Type B pancreatic cell (in vitro differentiated cells): ENCODE measurements at regions not wholly inside any gene's neighbourhood (a gene's known extent, or its start where the extent isn't known, plus 50 kb on each side); places are given as distances from the start of the nearest gene placed in this dataset.

ENCODE experiments used
- DNase-seq: peaks from one replicate; pipeline ENCODE4 v3.0.0; 2021; ENCODE audit warnings: mixed read lengths; ENCODE audit not compliant: unreplicated experiment; ENCODE audit errors: extremely low spot score
- H3K27ac Mint-ChIP-seq: 2 replicates; pipeline ENCODE4 v1.8.0; 2021; ENCODE audit warnings: mild to moderate bottlenecking, mixed read lengths
- H3K27me3 Mint-ChIP-seq: 2 replicates; pipeline ENCODE4 v1.8.0; 2021; ENCODE audit warnings: mixed read lengths
- H3K36me3 Mint-ChIP-seq: 2 replicates; pipeline ENCODE4 v1.8.0; 2021; ENCODE audit warnings: mixed read lengths
- H3K4me1 Mint-ChIP-seq: one replicate; pipeline ENCODE4 v1.8.0; 2021; ENCODE audit warnings: mixed read lengths; ENCODE audit not compliant: unreplicated experiment
- H3K4me3 Mint-ChIP-seq: 2 replicates; pipeline ENCODE4 v1.8.0; 2021; ENCODE audit warnings: mild to moderate bottlenecking, mixed read lengths
- H3K9me3 Mint-ChIP-seq: 2 replicates; pipeline ENCODE4 v1.8.0; 2021; ENCODE audit warnings: mixed read lengths
- TF ChIP-seq, protein P1 (sequence below): fragments of 200-600 bp; sonication (generic); conservative IDR thresholded peaks from 2 replicates; pipeline ENCODE4 v1.5.0; 2021; ENCODE audit warnings: antibody characterized with exemption, mild to moderate bottlenecking

DNA sequence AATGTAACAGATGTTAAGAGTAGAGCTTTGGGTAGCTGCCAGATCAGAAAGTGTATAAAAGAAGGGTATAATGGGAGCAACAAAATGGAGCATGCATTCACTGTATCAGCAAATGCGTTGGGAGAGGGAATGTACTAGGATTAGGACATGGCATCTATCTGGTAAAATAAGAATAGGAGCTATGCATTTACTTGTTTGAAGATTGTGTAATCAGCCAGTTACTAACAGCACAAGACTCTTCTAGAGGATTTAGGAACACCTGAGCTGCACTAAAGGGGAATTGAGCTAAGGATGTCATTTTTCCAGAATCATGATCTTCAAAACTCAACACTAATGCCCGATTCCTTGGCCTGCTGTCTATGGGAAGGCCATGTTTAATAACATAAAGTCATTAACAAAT is 394.2 kb upstream of the TNP1 start:
- TF ChIP-seq, protein P1, sequence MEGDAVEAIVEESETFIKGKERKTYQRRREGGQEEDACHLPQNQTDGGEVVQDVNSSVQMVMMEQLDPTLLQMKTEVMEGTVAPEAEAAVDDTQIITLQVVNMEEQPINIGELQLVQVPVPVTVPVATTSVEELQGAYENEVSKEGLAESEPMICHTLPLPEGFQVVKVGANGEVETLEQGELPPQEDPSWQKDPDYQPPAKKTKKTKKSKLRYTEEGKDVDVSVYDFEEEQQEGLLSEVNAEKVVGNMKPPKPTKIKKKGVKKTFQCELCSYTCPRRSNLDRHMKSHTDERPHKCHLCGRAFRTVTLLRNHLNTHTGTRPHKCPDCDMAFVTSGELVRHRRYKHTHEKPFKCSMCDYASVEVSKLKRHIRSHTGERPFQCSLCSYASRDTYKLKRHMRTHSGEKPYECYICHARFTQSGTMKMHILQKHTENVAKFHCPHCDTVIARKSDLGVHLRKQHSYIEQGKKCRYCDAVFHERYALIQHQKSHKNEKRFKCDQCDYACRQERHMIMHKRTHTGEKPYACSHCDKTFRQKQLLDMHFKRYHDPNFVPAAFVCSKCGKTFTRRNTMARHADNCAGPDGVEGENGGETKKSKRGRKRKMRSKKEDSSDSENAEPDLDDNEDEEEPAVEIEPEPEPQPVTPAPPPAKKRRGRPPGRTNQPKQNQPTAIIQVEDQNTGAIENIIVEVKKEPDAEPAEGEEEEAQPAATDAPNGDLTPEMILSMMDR: no peak
- Mint-ChIP-seq H3K36me3 (no peaks in the 10 kb centered on the region), H3K4me3 (no peak overlapping the region), H3K9me3 (peaks cover 13% of the 10 kb centered on the region), H3K27me3 (peaks cover 22% of the 10 kb centered on the region), H3K27ac (no peak overlapping the region), H3K4me1 (peaks cover 26% of the 10 kb centered on the region)
- no peak for DNase-seq

DNA sequence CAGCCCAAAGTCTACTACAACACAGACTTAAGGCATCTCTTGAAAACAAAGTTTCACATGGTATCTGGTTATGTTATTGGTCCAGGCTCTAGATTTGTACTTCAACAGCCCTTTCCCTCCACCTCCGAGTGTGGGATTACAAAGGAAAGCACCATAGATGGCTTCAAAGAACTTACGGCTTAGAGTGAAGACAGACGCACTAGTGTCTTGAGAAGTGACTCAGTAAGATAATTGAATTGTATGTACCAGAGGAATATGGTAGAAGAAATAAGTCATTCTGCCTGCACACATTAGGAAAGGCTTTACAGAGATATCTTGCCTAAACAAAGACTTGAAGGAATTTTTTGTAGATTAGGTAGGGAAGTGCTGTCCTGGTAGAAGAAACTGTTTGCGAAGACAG is 392.3 kb upstream of the TNP1 start:
- Mint-ChIP-seq H3K4me3 (no peak overlapping the region), H3K4me1 (peaks cover 29% of the 10 kb centered on the region), H3K9me3 (peaks cover 8% of the 10 kb centered on the region), H3K27ac (no peak overlapping the region), H3K36me3 (no peaks in the 10 kb centered on the region), H3K27me3 (peaks cover 18% of the 10 kb centered on the region)
- TF ChIP-seq, protein P1: no peak
- DNase-seq: no peak

DNA sequence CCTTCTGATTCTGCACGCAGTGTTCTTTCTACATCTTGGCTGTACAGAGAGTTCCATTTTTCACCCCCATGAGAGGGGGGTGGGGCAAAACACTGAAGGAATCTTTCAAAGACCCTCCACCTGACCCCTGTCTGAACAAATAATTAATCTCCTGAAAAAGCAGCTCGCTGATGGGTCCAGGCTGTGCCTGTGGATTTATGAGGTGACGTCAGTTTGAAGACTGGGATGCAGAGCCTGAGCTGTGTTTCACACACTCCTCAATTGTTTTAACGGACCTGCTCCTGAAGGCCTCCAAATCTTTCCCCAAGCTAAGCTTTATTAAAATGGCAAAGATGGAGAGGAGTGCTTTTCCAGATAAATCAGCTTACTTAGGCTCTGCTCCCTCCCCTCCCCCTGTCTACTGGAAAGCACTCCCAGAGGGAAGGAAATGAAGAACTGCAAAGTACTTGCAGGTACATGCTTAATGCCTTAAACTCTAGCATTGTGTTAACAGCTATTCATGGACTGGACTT is 390.2 kb upstream of the TNP1 start:
- no peaks in the 10 kb centered on the region for H3K36me3 Mint-ChIP-seq
- H3K4me1 Mint-ChIP-seq: peaks cover 16% of the 10 kb centered on the region
- DNase-seq: no peak
- TF ChIP-seq, protein P1: no peak
- H3K4me3 Mint-ChIP-seq: no peak overlapping the region
- H3K9me3 Mint-ChIP-seq: peaks cover 8% of the 10 kb centered on the region
- peaks cover 15% of the 10 kb centered on the region for H3K27me3 Mint-ChIP-seq
- no peak overlapping the region for H3K27ac Mint-ChIP-seq

DNA sequence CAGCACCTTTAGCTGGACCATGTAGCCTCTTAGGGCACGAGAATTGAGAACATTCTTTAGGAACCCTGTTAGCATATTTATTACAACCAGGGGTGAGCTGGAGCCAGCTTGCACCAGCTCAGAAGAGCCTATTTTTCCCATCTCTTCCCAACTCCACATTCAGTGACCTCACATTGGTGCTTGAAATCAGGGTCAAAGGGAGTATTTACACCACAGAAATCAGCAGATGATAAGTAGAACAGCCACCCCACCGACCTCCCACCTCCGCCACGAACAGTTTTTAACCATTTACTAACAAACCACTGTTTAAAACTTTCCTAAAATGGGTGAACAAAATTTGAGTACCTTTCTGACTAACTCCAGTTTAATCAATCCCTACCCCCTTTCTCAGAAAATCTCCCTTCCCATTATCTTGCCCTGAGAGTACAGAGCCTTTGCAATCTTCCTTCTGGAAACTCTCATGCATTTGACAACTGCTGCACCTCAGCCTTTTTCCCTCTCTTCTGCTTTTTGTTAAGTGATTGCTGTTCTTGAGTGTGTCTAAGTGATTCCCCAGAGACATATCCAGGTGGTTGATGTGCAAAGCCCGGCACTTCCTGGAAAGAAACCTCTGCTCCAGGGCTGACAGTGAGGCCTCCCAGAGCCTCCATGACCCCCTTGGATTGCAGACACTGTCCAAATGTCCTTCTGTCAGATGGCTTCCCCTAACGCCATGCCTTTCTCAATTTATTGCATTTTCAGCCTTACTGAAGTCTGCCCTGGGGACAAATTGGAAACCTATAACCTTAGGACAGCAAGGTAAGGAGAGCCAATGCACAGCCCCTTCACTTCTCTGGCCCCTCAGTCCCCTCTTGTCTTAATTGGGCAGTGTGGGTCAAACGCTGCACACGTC is 389.5 kb upstream of the TNP1 start:
- Mint-ChIP-seq H3K9me3 (peaks cover 8% of the 10 kb centered on the region), H3K36me3 (no peaks in the 10 kb centered on the region), H3K4me3 (no peak overlapping the region), H3K27me3 (peaks cover 15% of the 10 kb centered on the region), H3K4me1 (peaks cover 21% of the 10 kb centered on the region), H3K27ac (no peak overlapping the region)
- TF ChIP-seq, protein P1: no peak
- DNase-seq: no peak

DNA sequence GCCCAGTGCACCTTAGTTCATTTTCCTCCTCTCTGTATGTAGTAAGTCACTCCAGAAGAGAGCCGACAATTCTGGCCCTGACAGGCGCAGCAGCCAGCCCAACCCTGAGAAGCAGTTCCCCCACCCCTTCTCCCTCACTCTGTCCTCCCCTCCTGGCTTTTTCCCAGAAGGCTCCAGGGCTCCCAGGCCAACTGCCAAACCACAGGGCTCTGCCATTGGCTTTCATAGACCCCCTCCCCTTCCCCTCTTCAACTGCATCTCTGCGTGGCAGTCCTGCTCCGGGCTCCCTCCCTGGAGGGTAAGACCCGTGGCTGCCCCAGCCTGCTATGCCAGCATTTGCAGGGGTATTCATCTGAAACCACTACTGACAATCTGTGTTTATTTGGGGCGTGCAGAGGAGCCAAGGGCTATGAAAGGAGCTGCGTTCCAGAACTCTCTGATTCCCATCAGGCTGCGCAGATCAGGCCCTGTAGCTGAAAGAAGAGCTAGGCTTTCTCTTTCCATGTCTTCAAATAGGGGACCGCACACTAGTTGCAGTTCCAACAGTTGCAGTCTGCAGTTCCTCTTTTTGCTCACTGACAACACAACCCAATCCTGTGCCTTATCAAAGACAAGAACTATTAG is 388.6 kb upstream of the TNP1 start:
- no peak overlapping the region for H3K4me3 Mint-ChIP-seq
- H3K27me3 Mint-ChIP-seq: peaks cover 9% of the 10 kb centered on the region
- H3K9me3 Mint-ChIP-seq: peaks cover 8% of the 10 kb centered on the region
- DNase-seq: no peak
- H3K36me3 Mint-ChIP-seq: no peaks in the 10 kb centered on the region
- TF ChIP-seq, protein P1: no peak
- H3K27ac Mint-ChIP-seq: no peak overlapping the region
- H3K4me1 Mint-ChIP-seq: peaks cover 27% of the 10 kb centered on the region
